H9 (cell line): ENCODE measurements at regions not wholly inside any gene's neighbourhood (a gene's known extent, or its start where the extent isn't known, plus 50 kb on each side); places are given as distances from the start of the nearest gene placed in this dataset.

Source experiments
- DNase-seq: peaks from one replicate; pipeline ENCODE4 v3.0.0-alpha.2; 2017
- H2AFZ ChIP-seq: one replicate; pipeline ENCODE4 v1.6.1; 2013; ENCODE audit warnings: mild to moderate bottlenecking, low read length, control low read depth, moderate library complexity
- H2AK5ac ChIP-seq: 2 replicates; pipeline ENCODE4 v1.6.1; 2013; ENCODE audit warnings: low read length, control low read depth, mixed read lengths; ENCODE audit not compliant: insufficient read length
- H2BK120ac ChIP-seq: one replicate; pipeline ENCODE4 v1.6.1; 2013; ENCODE audit warnings: low read depth, mild to moderate bottlenecking, low read length, control low read depth, inconsistent platforms; ENCODE audit not compliant: poor library complexity, severe bottlenecking
- H2BK12ac ChIP-seq: 2 replicates; pipeline ENCODE4 v1.6.1; 2013; ENCODE audit warnings: low read length, control low read depth, mixed read lengths, low read depth; ENCODE audit not compliant: insufficient read length
- H2BK15ac ChIP-seq: 2 replicates; pipeline ENCODE4 v1.6.1; 2013; ENCODE audit warnings: low read depth, low read length, control low read depth
- H2BK20ac ChIP-seq: one replicate; pipeline ENCODE4 v1.6.1; 2013; ENCODE audit warnings: low read depth, mild to moderate bottlenecking, low read length, control low read depth, inconsistent platforms; ENCODE audit not compliant: poor library complexity, severe bottlenecking
- H2BK5ac ChIP-seq: 2 replicates; pipeline ENCODE4 v1.6.1; 2013; ENCODE audit warnings: low read length, control low read depth, mixed read lengths; ENCODE audit not compliant: insufficient read length
- H3K14ac ChIP-seq: 2 replicates; pipeline ENCODE4 v1.6.1; 2013; ENCODE audit warnings: low read length, control low read depth; ENCODE audit not compliant: insufficient read depth
- H3K18ac ChIP-seq: 2 replicates; pipeline ENCODE4 v1.6.1; 2013; ENCODE audit warnings: low read depth, mild to moderate bottlenecking, mixed read lengths, low read length, control low read depth; ENCODE audit not compliant: insufficient read length
- H3K23ac ChIP-seq: 2 replicates; pipeline ENCODE4 v1.6.1; 2013; ENCODE audit warnings: low read length, control low read depth, mixed read lengths, low read depth; ENCODE audit not compliant: insufficient read length
- H3K23me2 ChIP-seq: 2 replicates; pipeline ENCODE4 v1.6.1; 2013; ENCODE audit warnings: low read depth, mild to moderate bottlenecking, mixed read lengths, low read length, control low read depth; ENCODE audit not compliant: insufficient read length, poor library complexity, severe bottlenecking
- H3K27ac ChIP-seq: 2 replicates; pipeline ENCODE4 v1.5.1; 2013; ENCODE audit warnings: low read length, control low read depth, mixed read lengths, low read depth; ENCODE audit not compliant: insufficient read length
- H3K27me3 ChIP-seq: 2 replicates; pipeline ENCODE4 v1.6.1; 2013; ENCODE audit warnings: low read length, control low read depth, inconsistent platforms; ENCODE audit not compliant: insufficient read depth
- H3K4ac ChIP-seq: 2 replicates; pipeline ENCODE4 v1.6.1; 2013; ENCODE audit warnings: low read depth, mild to moderate bottlenecking, control low read depth, inconsistent platforms, low read length, moderate library complexity
- H3K4me1 ChIP-seq: 2 replicates; pipeline ENCODE4 v1.6.1; 2013; ENCODE audit warnings: low read length, control low read depth, inconsistent platforms; ENCODE audit not compliant: insufficient read depth
- H3K4me2 ChIP-seq: 2 replicates; pipeline ENCODE4 v1.6.1; 2013; ENCODE audit warnings: low read length, control low read depth, mixed read lengths; ENCODE audit not compliant: insufficient read length, insufficient read depth
- H3K56ac ChIP-seq: 2 replicates; pipeline ENCODE4 v1.6.1; 2013; ENCODE audit warnings: low read depth, mild to moderate bottlenecking, mixed read lengths, low read length, control low read depth; ENCODE audit not compliant: insufficient read length
- H3K79me1 ChIP-seq: 2 replicates; pipeline ENCODE4 v1.6.1; 2013; ENCODE audit warnings: low read depth, mild to moderate bottlenecking, moderate library complexity, low read length, control low read depth, inconsistent platforms; ENCODE audit not compliant: insufficient read depth, poor library complexity, severe bottlenecking
- H3K79me2 ChIP-seq: 2 replicates; pipeline ENCODE4 v1.6.1; 2013; ENCODE audit warnings: low read length, control low read depth, inconsistent platforms; ENCODE audit not compliant: insufficient read depth
- H3K9ac ChIP-seq: 2 replicates; pipeline ENCODE4 v1.6.1; 2013; ENCODE audit warnings: low read length, control low read depth, mixed read lengths; ENCODE audit not compliant: insufficient read length; ENCODE audit errors: extremely low read depth
- H3K9me3 ChIP-seq: one replicate; pipeline ENCODE4 v1.6.1; 2013; ENCODE audit warnings: low read depth, low read length, inconsistent platforms; ENCODE audit not compliant: control insufficient read depth
- H3T11ph ChIP-seq: one replicate; pipeline ENCODE4 v1.6.1; 2013; ENCODE audit warnings: mild to moderate bottlenecking, low read length, control low read depth, inconsistent platforms
- H4K20me1 ChIP-seq: one replicate; pipeline ENCODE4 v1.6.1; 2013; ENCODE audit not compliant: control insufficient read depth, insufficient read length, insufficient read depth
- H4K5ac ChIP-seq: 2 replicates; pipeline ENCODE4 v1.6.1; 2013; ENCODE audit warnings: low read depth, mild to moderate bottlenecking, mixed read lengths, low read length, control low read depth; ENCODE audit not compliant: insufficient read length
- H4K8ac ChIP-seq: replicated peaks from 2 replicates; pipeline ENCODE4 v1.6.1; 2013; ENCODE audit warnings: low read length, control low read depth, mixed read lengths, low read depth; ENCODE audit not compliant: insufficient read length
- H4K91ac ChIP-seq: 2 replicates; pipeline ENCODE4 v1.6.1; 2013; ENCODE audit warnings: low read depth, mild to moderate bottlenecking, moderate library complexity, mixed read lengths, low read length, control low read depth; ENCODE audit not compliant: insufficient read length
- H3K27ac Mint-ChIP-seq, 3 experiments: 2 replicates in 2 of 3; 3 replicates in 1 of 3; pipeline ENCODE4 v1.8.0; 2020 to 2021; ENCODE audit warnings: mixed read lengths in 3 of 3, mild to moderate bottlenecking in 1 of 3, moderate library complexity in 1 of 3
- H3K27me3 Mint-ChIP-seq: 2 replicates; pipeline ENCODE4 v1.8.0; 2021; ENCODE audit warnings: low read depth, mild to moderate bottlenecking, moderate library complexity, mixed read lengths
- H3K36me3 Mint-ChIP-seq, 3 experiments: 2 replicates in 2 of 3; 3 replicates in 1 of 3; pipeline ENCODE4 v1.8.0; 2020 to 2021; ENCODE audit warnings: low read depth in 3 of 3, mixed read lengths in 3 of 3; ENCODE audit not compliant: insufficient read depth in 1 of 3
- H3K4me1 Mint-ChIP-seq, 2 experiments: 2 replicates each; pipeline ENCODE4 v1.8.0; 2020; ENCODE audit warnings: mixed read lengths in 2 of 2
- H3K4me3 Mint-ChIP-seq, 2 experiments: 2 replicates in 1 of 2; 3 replicates in 1 of 2; pipeline ENCODE4 v1.8.0; 2020 to 2021; ENCODE audit warnings: mild to moderate bottlenecking in 2 of 2, mixed read lengths in 2 of 2, moderate library complexity in 1 of 2
- H3K9me3 Mint-ChIP-seq, 2 experiments: 2 replicates in 1 of 2; 3 replicates in 1 of 2; pipeline ENCODE4 v1.8.0; 2020; ENCODE audit warnings: mild to moderate bottlenecking in 2 of 2, mixed read lengths in 2 of 2, moderate library complexity in 1 of 2
- CTCF ChIP-seq: fragments of 200-600 bp; sonication (generic); conservative IDR thresholded peaks from 3 replicates; pipeline ENCODE4 v1.8.0; 2021; ENCODE audit warnings: antibody characterized with exemption, mild to moderate bottlenecking
- WGBS: extraction: QIAGEN DNeasy Blood & Tissue Kit; methylation state at CpG from one replicate; pipeline ENCODE4 v1.1.7; 2013; ENCODE audit warnings: missing lambda C conversion rate, low lambda C conversion rate, mixed read lengths; ENCODE audit not compliant: insufficient read length; ENCODE audit errors: extremely low coverage; 5-methylcytosine and 5-hydroxymethylcytosine counted together

- no peak overlapping the region for H2BK120ac ChIP-seq
- H3K27ac ChIP-seq, result no peak overlapping the region
- peaks cover 5 to 7% of the 10 kb centered on the region in 2 experiments for H3K4me1 Mint-ChIP-seq
- H3T11ph ChIP-seq, result no peak overlapping the region
- no peak overlapping the region for H3K4me3 Mint-ChIP-seq
- H4K5ac ChIP-seq, result no peak overlapping the region
- no peak overlapping the region for H4K8ac ChIP-seq
- no peak overlapping the region for H3K14ac ChIP-seq
- no peak overlapping the region for H2AK5ac ChIP-seq
- H3K9me3 Mint-ChIP-seq, result no peaks in the 10 kb centered on the region
- H3K18ac ChIP-seq, result no peak overlapping the region
- no peak overlapping the region for H3K27ac Mint-ChIP-seq
- no peaks in the 10 kb centered on the region for H3K4me1 ChIP-seq
- no peak overlapping the region for H3K4me2 ChIP-seq
- H3K56ac ChIP-seq, result no peak overlapping the region
- no peak overlapping the region for H2BK12ac ChIP-seq
- H2BK15ac ChIP-seq, result no peak overlapping the region
- H3K9me3 ChIP-seq, result no peaks in the 10 kb centered on the region
- no peaks in the 10 kb centered on the region; the same call in 1 of the 2 replicates for H3K27me3 Mint-ChIP-seq
- H3K9ac ChIP-seq, result no peak overlapping the region
- H2BK20ac ChIP-seq, result no peak overlapping the region
- no peak for DNase-seq
- no peaks in the 10 kb centered on the region for H3K36me3 Mint-ChIP-seq
- no peak overlapping the region for H2BK5ac ChIP-seq
- H3K4ac ChIP-seq, result no peak overlapping the region
- WGBS, result no CpG with 5 or more reads among the region's 1 CpG
- H3K23ac ChIP-seq, result no peak overlapping the region
- H3K23me2 ChIP-seq, result no peaks in the 10 kb centered on the region
- H3K79me2 ChIP-seq, result no peaks in the 10 kb centered on the region
- no peaks in the 10 kb centered on the region for H3K79me1 ChIP-seq
- no peak overlapping the region for H2AFZ ChIP-seq
- H4K20me1 ChIP-seq, result no peaks in the 10 kb centered on the region
- no peak for TF ChIP-seq CTCF
- no peaks in the 10 kb centered on the region for H3K27me3 ChIP-seq
- no peak overlapping the region for H4K91ac ChIP-seq
These were observed 68.3 kb upstream of the PHACTR2 start for GRCh38 chr6:143609501-143609900.
